HCT116 (cell line): ENCODE measurements at regions not wholly inside any gene's neighbourhood (a gene's known extent, or its start where the extent isn't known, plus 50 kb on each side); places are given as distances from the start of the nearest gene placed in this dataset.

ENCODE experiments used
- ATAC-seq: fragments of 200-7000 bp; cut with Tn5 transposase; 2 replicates; pipeline ENCODE4 v1.9.1; 2020; ENCODE audit warnings: mild to moderate bottlenecking, moderate library complexity
- BruUV-seq: library from RNA; stranded (reverse); fragments of 400-500 nt; replicated peaks from 2 replicates; lab custom pipeline; 2021; lab: Mats Ljungman, UMichigan
- CTCF ChIA-PET: fragments of 300-600 bp; sonication (Branson Sonifier 250); formaldehyde crosslinking; loops from one replicate; lab custom pipeline; 2021; ENCODE audit warnings: antibody characterized with exemption; lab: Charles Lee
- POLR2A ChIA-PET: fragments of 300-600, 350-600 bp; sonication (Branson Sonifier 250); formaldehyde crosslinking; loops from one replicate; lab custom pipeline; 2021; ENCODE audit warnings: antibody characterized with exemption; lab: Charles Lee
- RAD21 ChIA-PET, 2 experiments: fragments of 300-600 bp; sonication (Branson Sonifier 250); formaldehyde crosslinking; loops; one replicate each; lab custom pipeline; 2023; ENCODE audit warnings: low total read pairs in 2 of 2; ENCODE audit not compliant: uncharacterized antibody in 2 of 2, unreplicated experiment in 2 of 2, low non-redundant PET in 1 of 2; lab: Charles Lee
- DNase-seq: peaks from one replicate; pipeline ENCODE4 v3.0.0-alpha.2; 2010; ENCODE audit warnings: low read depth, low spot score
- H2AFZ ChIP-seq: fragments of 200-600 bp; shearing (Covaris generic), sonication (generic); 2 replicates; pipeline ENCODE4 v1.6.1; 2017; ENCODE audit warnings: low read depth, mixed run types, mixed read lengths, antibody characterized with exemption, low read length; ENCODE audit not compliant: poor library complexity, severe bottlenecking
- H3K27ac ChIP-seq: 2 replicates; pipeline ENCODE4 v1.5.1; 2012; ENCODE audit warnings: low read depth, low read length
- H3K27me3 ChIP-seq: fragments of 200-600 bp; sonication (generic); 2 replicates; pipeline ENCODE4 v1.6.1; 2016; ENCODE audit warnings: mixed run types, low read length, mixed read lengths; ENCODE audit not compliant: insufficient read depth
- H3K36me3 ChIP-seq, 2 experiments: fragments of 200-500 bp in 1 of 2; fragments of 200-600 bp in 1 of 2; sonication (Bioruptor generic) in 1 of 2; sonication (generic) in 1 of 2; 2 replicates each; pipeline versions ENCODE4 v1.5.1 to v1.6.1; 2014 to 2016; ENCODE audit warnings: low read length in 2 of 2, inconsistent platforms in 1 of 2, mixed read lengths in 1 of 2, mixed run types in 1 of 2; ENCODE audit not compliant: insufficient read depth in 2 of 2, control insufficient read depth in 1 of 2
- H3K4me1 ChIP-seq, 2 experiments: fragments of 200-600 bp in 1 of 2; sonication (generic) in 1 of 2; 2 replicates each; pipeline versions ENCODE4 v1.5.1 to v1.6.1; 2012 to 2017; ENCODE audit warnings: low read length in 2 of 2, inconsistent platforms in 1 of 2, mild to moderate bottlenecking in 1 of 2, mixed read lengths in 1 of 2, mixed run types in 1 of 2, moderate library complexity in 1 of 2; ENCODE audit not compliant: insufficient read depth in 2 of 2, control insufficient read depth in 1 of 2
- H3K4me2 ChIP-seq: fragments of 200-600 bp; sonication (generic); 2 replicates; pipeline ENCODE4 v1.6.1; 2017; ENCODE audit warnings: mixed run types, low read length, mixed read lengths
- H3K4me3 ChIP-seq, 2 experiments: fragments of 200-600 bp in 1 of 2; sonication (generic) in 1 of 2; replicated peaks in 1 of 2; 2 replicates each; pipeline ENCODE4 v1.5.1; 2011 to 2016; ENCODE audit warnings: low read length in 2 of 2, control low read depth in 1 of 2, low read depth in 1 of 2, mild to moderate bottlenecking in 1 of 2, mixed read lengths in 1 of 2, mixed run types in 1 of 2
- H3K79me2 ChIP-seq: fragments of 200-600 bp; sonication (generic); 2 replicates; pipeline ENCODE4 v1.6.1; 2017; ENCODE audit warnings: mild to moderate bottlenecking, mixed run types, low read length, moderate library complexity, mixed read lengths; ENCODE audit not compliant: insufficient read depth
- H3K9ac ChIP-seq: fragments of 200-600 bp; sonication (generic); 2 replicates; pipeline ENCODE4 v1.6.1; 2016; ENCODE audit warnings: low read length, mixed read lengths
- H3K9me2 ChIP-seq: fragments of 200-600 bp; sonication (generic), shearing (Covaris generic); 2 replicates; pipeline ENCODE4 v1.6.1; 2017; ENCODE audit warnings: mixed run types, mild to moderate bottlenecking, moderate library complexity; ENCODE audit not compliant: insufficient read depth
- H3K9me3 ChIP-seq, 2 experiments: fragments of 200-500 bp in 1 of 2; fragments of 200-600 bp in 1 of 2; sonication (Bioruptor generic) in 1 of 2; sonication (generic) in 1 of 2; 2 replicates each; pipeline ENCODE4 v1.6.1; 2014 to 2017; ENCODE audit warnings: low read length in 2 of 2, mixed read lengths in 2 of 2, inconsistent platforms in 1 of 2, low read depth in 1 of 2, mild to moderate bottlenecking in 1 of 2, mixed run types in 1 of 2, moderate library complexity in 1 of 2; ENCODE audit not compliant: control insufficient read depth in 1 of 2, insufficient read depth in 1 of 2
- H4K20me1 ChIP-seq: fragments of 200-600 bp; sonication (generic), shearing (Covaris generic); 2 replicates; pipeline ENCODE4 v1.6.1; 2017; ENCODE audit warnings: mixed run types, mild to moderate bottlenecking, moderate library complexity; ENCODE audit not compliant: insufficient read depth
- CBX3 ChIP-seq: IDR thresholded peaks from 2 replicates; pipeline ENCODE4 v1.6.1; 2012; ENCODE audit warnings: low read depth
- CTCF ChIP-seq, 3 experiments: fragments of 200-600 bp in 1 of 3; sonication (generic) in 1 of 3; IDR thresholded peaks in 2 of 3; conservative IDR thresholded peaks in 1 of 3; 2 replicates each; pipeline ENCODE4 v1.5.1; 2012 to 2017; ENCODE audit warnings: low read depth in 2 of 3, low read length in 2 of 3, antibody characterized with exemption in 1 of 3, borderline replicate concordance in 1 of 3, control low read depth in 1 of 3, mild to moderate bottlenecking in 1 of 3, mixed read lengths in 1 of 3, mixed run types in 1 of 3, moderate library complexity in 1 of 3; ENCODE audit not compliant: insufficient read depth in 1 of 3
- EGR1 ChIP-seq: IDR thresholded peaks from 2 replicates; pipeline ENCODE4 v1.6.1; 2012; ENCODE audit warnings: low read depth
- EZH2 ChIP-seq: fragments of 200-600 bp; sonication (generic); IDR thresholded peaks from 2 replicates; pipeline ENCODE4 v1.6.1; 2017; ENCODE audit warnings: antibody characterized with exemption, mixed run types
- POLR2A ChIP-seq: IDR thresholded peaks from 2 replicates; pipeline ENCODE4 v1.7.0; 2011; ENCODE audit warnings: borderline replicate concordance; ENCODE audit not compliant: insufficient read depth, insufficient read length; ENCODE audit errors: extremely low read depth
- POLR2AphosphoS5 ChIP-seq: IDR thresholded peaks from 2 replicates; pipeline ENCODE4 v1.6.1; 2011; ENCODE audit warnings: mild to moderate bottlenecking, low read depth, low read length, moderate library complexity
- REST ChIP-seq: IDR thresholded peaks from 2 replicates; pipeline ENCODE4 v1.6.1; 2012; ENCODE audit warnings: low read depth
- SIN3A ChIP-seq: IDR thresholded peaks from 2 replicates; pipeline ENCODE4 v1.6.1; 2012; ENCODE audit warnings: low read depth
- SP1 ChIP-seq: IDR thresholded peaks from 2 replicates; pipeline ENCODE4 v1.6.1; 2012; ENCODE audit warnings: low read depth
- SRF ChIP-seq: IDR thresholded peaks from 2 replicates; pipeline ENCODE4 v1.6.1; 2012; ENCODE audit warnings: low read depth
- ZBTB33 ChIP-seq: IDR thresholded peaks from 2 replicates; pipeline ENCODE4 v1.6.1; 2011; ENCODE audit warnings: mild to moderate bottlenecking, low read length, moderate library complexity; ENCODE audit not compliant: insufficient replicate concordance; ENCODE audit errors: extremely low read depth
- ZNF274 ChIP-seq: fragments of 200-500 bp; sonication (Bioruptor generic); IDR thresholded peaks from 2 replicates; pipeline ENCODE4 v1.6.1; 2014; ENCODE audit warnings: mild to moderate bottlenecking, low read depth, low read length, inconsistent platforms
- intact Hi-C: fragments of 100-400 bp; cut with micrococcal nuclease; formaldehyde crosslinking; loops from 2 replicates; pipeline ENCODE4 v1.10.0; 2022

- Histone ChIP-seq H3K27ac (no peak overlapping the region), H3K4me1 (no peaks in the 10 kb centered on the region), H3K79me2 (no peaks in the 10 kb centered on the region), H3K9ac (no peak overlapping the region), H3K27me3 (peaks cover 13% of the 10 kb centered on the region; the same call in 1 of the 2 replicates), H3K9me2 (no peaks in the 10 kb centered on the region), H3K36me3 (no peaks in the 10 kb centered on the region), H3K9me3 (no peaks in the 10 kb centered on the region)
- intact Hi-C loops, result no loop called here
- ChIA-PET RAD21 (no interaction called here), CTCF (no interaction called here), POLR2A (no interaction called here)
- BruUV-seq, result no TSS peak
- TF ChIP-seq ZBTB33 (no peak), POLR2AphosphoS5 (no peak), EGR1 (no peak), SIN3A (no peak)
- TF ChIP-seq, all 23 proteins: peak for 0
- Histone ChIP-seq H3K4me2 (no peak overlapping the region), H2AFZ (no peak overlapping the region), H4K20me1 (no peaks in the 10 kb centered on the region), H3K4me3 (no peak overlapping the region)
- DNase-seq (no peak), ATAC-seq (no peak)
Measured at GRCh38 chr18:76233876-76234675, 261.0 kb downstream of the ZNF516 start.

GRCh38 chr18:76233406-76233805, 261.6 kb downstream of the ZNF516 start:
- Histone ChIP-seq H3K27ac (no peak overlapping the region), H3K4me2 (no peak overlapping the region), H4K20me1 (no peaks in the 10 kb centered on the region), H3K4me3 (no peak overlapping the region), H2AFZ (no peak overlapping the region), H3K9ac (no peak overlapping the region), H3K9me2 (no peaks in the 10 kb centered on the region), H3K79me2 (no peaks in the 10 kb centered on the region), H3K4me1 (no peaks in the 10 kb centered on the region), H3K9me3 (no peaks in the 10 kb centered on the region), H3K36me3 (no peaks in the 10 kb centered on the region), H3K27me3 (peaks cover 13% of the 10 kb centered on the region; the same call in 1 of the 2 replicates)
- intact Hi-C loops, result no loop called here
- ATAC-seq (no peak), DNase-seq (no peak)
- CTCF ChIA-PET, result no interaction called here
- POLR2A ChIA-PET, result no interaction called here
- RAD21 ChIA-PET, result no interaction called here
- no TSS peak for BruUV-seq
- no peak for TF ChIP-seq POLR2AphosphoS5
- TF ChIP-seq EZH2, result no peak
- no peak for TF ChIP-seq SP1
- TF ChIP-seq REST, result no peak
- TF ChIP-seq CTCF (IDR thresholded peaks at IDR 0.05 in 2 of 3, conservative IDR thresholded peaks at IDR 0.05 in 1 of 3; ENCODE audit: borderline replicate concordance in 1 of 3, insufficient read depth in 1 of 3, low read depth in 2 of 3, low read length in 2 of 3), result no peak
- no peak for TF ChIP-seq POLR2A
- no peak for TF ChIP-seq ZNF274
- TF ChIP-seq CBX3, result no peak
- no peak for TF ChIP-seq SRF
